Ishikawa (cell line): ENCODE measurements at regions not wholly inside any gene's neighbourhood (a gene's known extent, or its start where the extent isn't known, plus 50 kb on each side); places are given as distances from the start of the nearest gene placed in this dataset.

Source experiments
- CREB1 ChIP-seq: IDR thresholded peaks from 2 replicates; pipeline ENCODE4 v1.6.1; 2012; ENCODE audit warnings: low read depth
- EGR1 ChIP-seq: IDR thresholded peaks from 2 replicates; pipeline ENCODE4 v1.6.1; 2012
- EP300 ChIP-seq: IDR thresholded peaks from 2 replicates; pipeline ENCODE4 v1.6.1; 2012; ENCODE audit warnings: borderline replicate concordance
- FOXM1 ChIP-seq: IDR thresholded peaks from 2 replicates; pipeline ENCODE4 v1.6.1; 2012; ENCODE audit warnings: low read depth, borderline replicate concordance
- RAD21 ChIP-seq: IDR thresholded peaks from 2 replicates; pipeline ENCODE4 v1.6.1; 2012; ENCODE audit warnings: low read depth
- TAF1 ChIP-seq: IDR thresholded peaks from 2 replicates; pipeline ENCODE4 v1.6.1; 2012; ENCODE audit warnings: low read depth, mild to moderate bottlenecking
- TEAD4 ChIP-seq: IDR thresholded peaks from 2 replicates; pipeline ENCODE4 v1.6.1; 2012
- YY1 ChIP-seq: IDR thresholded peaks from 2 replicates; pipeline ENCODE4 v1.6.1; 2012; ENCODE audit warnings: low read depth
- ZBTB7A ChIP-seq: IDR thresholded peaks from 2 replicates; pipeline ENCODE4 v1.6.1; 2012; ENCODE audit warnings: low read depth
- TF ChIP-seq, protein P1 (sequence below): IDR thresholded peaks from 2 replicates; pipeline ENCODE4 v1.6.1; 2012; ENCODE audit warnings: low read depth, mild to moderate bottlenecking

DNA sequence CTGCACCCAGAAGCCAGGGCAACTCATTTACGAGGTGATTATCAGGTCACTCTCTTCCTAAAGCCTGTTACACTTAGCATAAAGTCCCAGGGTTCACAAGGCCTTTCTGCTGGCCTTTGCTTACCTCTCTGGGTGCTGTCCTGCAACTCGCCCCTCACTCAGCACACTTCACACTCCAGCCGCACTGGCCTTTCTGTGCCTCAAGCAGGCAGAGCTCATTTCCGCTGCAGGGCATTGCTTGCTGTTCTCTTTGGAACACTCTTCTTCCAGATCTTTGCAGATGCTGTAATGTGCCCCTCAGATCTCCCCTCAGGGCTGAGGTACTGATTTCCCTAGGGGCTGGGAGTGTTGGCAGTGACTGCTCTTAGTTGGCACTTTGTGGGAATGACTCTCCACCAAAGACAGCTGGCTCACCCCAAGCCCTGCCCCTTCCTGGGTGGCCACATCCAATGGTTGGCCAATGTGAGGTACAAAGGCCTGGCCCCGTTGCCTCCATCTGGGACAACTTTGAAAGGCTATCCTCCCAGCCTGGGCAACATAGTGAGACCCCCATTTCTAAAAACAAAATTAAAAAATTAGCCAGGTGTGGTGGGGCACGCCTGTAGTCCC is 50.8 kb upstream of the SSBP3 start:
- TF ChIP-seq FOXM1 (no peak), TEAD4 (no peak), CREB1 (no peak), TAF1 (no peak), EGR1 (no peak), EP300 (no peak), RAD21 (no peak), ZBTB7A (no peak), YY1 (no peak)
- TF ChIP-seq, protein P1, sequence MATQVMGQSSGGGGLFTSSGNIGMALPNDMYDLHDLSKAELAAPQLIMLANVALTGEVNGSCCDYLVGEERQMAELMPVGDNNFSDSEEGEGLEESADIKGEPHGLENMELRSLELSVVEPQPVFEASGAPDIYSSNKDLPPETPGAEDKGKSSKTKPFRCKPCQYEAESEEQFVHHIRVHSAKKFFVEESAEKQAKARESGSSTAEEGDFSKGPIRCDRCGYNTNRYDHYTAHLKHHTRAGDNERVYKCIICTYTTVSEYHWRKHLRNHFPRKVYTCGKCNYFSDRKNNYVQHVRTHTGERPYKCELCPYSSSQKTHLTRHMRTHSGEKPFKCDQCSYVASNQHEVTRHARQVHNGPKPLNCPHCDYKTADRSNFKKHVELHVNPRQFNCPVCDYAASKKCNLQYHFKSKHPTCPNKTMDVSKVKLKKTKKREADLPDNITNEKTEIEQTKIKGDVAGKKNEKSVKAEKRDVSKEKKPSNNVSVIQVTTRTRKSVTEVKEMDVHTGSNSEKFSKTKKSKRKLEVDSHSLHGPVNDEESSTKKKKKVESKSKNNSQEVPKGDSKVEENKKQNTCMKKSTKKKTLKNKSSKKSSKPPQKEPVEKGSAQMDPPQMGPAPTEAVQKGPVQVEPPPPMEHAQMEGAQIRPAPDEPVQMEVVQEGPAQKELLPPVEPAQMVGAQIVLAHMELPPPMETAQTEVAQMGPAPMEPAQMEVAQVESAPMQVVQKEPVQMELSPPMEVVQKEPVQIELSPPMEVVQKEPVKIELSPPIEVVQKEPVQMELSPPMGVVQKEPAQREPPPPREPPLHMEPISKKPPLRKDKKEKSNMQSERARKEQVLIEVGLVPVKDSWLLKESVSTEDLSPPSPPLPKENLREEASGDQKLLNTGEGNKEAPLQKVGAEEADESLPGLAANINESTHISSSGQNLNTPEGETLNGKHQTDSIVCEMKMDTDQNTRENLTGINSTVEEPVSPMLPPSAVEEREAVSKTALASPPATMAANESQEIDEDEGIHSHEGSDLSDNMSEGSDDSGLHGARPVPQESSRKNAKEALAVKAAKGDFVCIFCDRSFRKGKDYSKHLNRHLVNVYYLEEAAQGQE = no peak
